Stimulated activated CD4-positive, alpha-beta T cell treated with anti-CD3 and anti-CD28 coated beads, Interleukin-12 subunit alpha, Interleukin-12 subunit beta, amount 100 ng/mL, for 24 hours (primary cell): ENCODE measurements at regions not wholly inside any gene's neighbourhood (a gene's known extent, or its start where the extent isn't known, plus 50 kb on each side); places are given as distances from the start of the nearest gene placed in this dataset.
"Not testable (repeated sequence)": the region's sequence is repeated elsewhere in the genome, so short reads cannot be mapped to it uniquely, and the experiment has no call there.

Experiments used
- DNase-seq, 2 experiments: peaks; one replicate each; pipeline ENCODE4 v3.0.0-alpha.2; 2020; ENCODE audit warnings: low read depth in 2 of 2

DNA sequence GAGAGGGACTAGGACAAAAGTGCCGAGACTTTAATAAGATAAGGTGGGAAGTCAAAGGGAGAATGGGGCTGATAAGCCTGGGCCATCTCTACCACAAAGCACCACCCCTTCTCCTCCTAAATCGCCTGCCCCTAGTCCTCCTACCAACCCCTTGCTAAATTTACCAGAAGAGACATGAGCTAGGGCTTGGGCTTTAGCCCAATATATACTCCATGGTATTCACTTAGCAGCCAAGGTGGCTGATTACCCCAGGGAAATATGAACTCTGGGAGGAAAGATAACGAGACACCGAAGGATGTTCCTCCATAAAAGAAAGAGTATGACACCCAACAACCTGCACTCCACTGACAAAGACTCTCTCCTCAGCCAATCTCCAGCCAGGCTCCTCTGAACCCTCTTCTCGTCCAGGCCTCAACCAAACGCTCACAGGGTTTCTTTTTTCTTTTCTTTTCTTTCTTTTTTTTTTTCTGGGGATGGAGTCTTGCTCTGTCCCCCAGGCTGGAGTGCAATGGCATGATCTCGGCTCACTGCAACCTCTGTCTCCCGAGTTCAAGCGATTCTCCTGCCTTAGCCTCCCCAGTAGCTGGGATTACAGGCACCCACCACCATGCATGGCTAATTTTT lies 610.2 kb downstream of the UQCRFS1 start:
- no peak for DNase-seq

DNA sequence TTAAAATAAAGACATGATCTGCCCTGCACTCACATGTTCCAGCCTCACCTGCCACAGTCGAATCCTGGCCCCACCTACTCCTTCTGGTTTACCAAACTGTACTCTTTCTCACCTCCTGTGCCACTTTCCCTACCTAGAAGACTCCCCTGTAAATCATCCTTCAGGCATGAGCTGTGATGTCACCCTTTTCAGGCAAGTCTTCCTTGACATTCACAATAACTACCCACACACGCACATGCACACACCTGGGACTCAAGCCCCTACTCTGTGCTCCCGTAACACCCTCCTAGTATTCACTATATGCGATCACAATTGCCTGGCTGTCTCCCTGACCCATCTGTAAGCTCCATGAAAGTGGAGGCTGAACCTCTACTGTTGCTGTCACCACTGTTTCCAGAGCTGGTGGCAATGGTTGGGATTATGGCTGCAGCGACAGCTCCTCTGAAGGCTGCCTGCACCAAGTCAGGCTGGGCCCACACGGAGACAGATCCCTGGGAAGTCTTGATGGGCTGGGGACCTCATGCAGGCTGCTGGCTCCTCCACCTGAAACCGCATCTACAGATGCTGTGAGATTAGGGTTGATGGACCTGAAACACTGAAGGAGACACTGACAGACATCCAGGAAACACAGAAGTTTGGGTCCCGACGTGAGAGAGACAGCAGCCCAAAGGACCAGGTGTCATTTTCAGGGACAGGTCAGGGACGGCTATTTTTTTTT lies 611.1 kb downstream of the UQCRFS1 start:
- no peak for DNase-seq

DNA sequence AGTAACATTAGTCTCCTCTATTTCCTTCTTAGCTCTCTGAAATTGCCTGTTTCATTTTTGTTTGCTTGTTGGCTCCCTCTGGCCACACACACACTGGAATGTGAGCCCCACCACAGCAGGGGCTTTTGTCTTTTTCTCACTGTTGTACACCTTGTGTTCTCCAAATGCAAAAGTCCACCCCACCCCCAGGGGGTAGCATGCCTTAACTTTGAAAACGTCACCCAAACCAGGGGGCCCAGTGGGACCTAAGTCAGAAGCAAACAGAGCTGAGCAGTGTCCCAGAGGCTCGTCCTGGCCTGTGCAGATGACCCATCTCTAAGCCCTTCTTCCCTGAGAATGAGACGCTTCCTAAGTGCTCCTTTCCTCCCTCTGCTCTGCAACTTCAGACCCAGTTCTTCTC lies 614.1 kb downstream of the UQCRFS1 start:
- DNase-seq = no peak

DNA sequence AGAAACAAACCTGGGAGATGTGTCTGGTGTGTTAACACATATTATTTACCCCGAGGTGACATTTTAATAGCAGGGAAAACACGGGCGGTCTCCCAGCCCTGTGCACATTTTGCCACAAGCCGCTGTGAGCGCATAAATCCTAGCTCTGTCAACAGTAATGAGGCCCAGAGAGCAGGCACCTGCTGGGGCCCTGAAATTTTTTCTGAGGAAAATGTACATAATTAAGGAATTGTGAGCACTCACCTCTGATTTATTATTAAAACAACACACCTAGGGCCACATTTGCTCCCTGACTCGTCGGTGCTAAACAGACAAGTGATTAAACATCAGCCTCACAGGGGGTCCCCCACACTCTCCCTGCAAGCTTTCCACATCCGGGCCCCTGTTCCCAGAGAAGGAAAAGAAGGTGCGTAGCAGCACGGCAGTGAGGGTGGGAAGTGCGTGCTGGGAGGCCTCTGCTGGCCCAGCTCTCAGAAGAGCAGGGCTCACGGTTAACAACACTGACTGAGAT lies 616.3 kb downstream of the UQCRFS1 start:
- no peak for DNase-seq

DNA sequence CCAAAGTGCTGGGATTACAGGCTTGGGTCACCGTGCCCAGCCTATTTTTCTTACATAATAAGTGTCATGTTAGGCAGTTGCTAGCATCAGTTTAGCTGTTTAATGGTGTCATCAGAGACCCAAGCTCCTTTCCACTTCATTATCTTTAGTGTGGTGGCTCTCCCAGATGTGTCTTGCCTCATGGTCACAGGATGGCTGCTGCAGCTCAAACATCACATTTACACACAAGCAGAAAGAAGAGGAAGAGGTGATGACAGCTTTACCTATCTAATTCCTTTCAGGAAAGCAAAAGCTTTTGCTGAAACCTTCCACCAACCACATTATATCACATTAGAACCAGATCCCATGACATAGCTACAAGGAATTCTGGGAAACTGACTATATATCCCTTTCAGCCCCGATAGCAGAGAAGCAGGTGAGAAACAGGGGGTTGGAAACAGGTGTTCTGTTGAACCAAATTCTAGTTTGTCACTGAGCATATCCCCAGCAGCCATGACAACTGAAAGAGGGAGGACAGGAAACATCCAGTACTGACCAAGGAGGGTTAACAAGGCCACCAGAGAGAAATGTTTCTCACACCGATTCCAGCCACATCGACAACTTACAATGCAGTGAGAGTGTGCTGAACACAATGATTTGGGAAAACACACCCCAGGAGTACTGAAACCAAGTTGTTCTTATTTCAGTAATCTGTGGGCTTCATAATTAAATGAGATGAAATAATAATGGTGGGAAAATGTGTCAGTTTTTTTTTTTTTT lies 617.0 kb downstream of the UQCRFS1 start:
- DNase-seq = no peak

DNA sequence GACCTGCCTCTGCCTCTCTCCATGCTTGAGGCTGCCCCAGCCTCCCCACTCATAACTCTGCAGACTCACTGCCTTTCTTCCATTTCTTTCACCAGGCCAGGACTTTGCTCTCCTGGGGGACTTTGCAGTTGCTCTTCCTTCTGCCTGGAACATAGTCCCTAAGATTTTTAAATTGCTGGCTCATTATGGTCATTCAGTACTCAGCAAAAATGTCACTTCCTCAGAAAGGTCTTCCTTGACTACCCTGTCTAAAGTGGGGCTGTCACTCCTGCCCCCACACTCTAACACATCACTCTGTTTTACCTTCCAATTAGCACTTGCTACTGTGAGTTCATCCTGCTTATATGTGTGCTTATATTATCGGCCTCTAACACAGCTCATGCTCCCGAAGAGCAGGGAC lies 618.2 kb downstream of the UQCRFS1 start:
- DNase-seq = no peak

DNA sequence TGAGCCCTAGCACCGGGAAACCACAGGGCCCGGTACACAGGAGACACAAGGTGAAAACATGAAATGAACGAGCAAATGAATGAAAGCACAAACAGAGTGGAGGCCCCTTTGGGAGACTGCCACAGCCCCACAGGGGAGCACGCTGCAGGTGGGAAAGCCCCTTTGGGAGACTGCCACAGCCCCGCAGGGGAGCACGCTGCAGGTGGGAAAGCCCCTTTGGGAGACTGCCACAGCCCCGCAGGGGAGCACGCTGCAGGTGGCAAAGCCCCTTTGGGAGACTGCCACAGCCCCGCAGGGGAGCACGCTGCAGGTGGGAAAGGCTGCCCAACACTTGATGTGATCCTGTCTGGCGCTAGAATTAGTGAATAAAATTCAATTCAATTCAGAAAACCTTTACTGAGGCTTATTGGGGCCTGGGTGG lies 623.0 kb downstream of the UQCRFS1 start:
- DNase-seq = not testable (repeated sequence)

DNA sequence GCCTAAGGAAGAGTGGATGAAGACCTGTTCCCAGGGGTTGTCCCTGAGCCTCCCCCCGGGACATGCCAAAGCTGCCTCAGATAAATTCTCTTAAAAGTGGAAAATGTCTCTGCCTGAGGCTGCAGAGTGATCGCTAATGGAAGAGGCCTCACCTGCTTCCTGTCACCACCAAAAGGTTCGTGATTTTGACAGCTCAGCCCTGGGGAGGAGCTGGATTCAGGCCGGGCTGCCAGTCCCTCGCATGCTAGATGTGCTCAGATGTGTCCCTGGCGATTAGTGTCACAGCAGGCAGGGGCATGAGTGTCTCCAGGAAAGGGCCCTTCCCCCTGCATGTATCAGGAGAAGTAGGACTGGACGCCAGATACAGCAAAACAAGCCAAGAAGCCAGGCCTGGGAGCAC lies 626.5 kb downstream of the UQCRFS1 start:
- DNase-seq = no peak

DNA sequence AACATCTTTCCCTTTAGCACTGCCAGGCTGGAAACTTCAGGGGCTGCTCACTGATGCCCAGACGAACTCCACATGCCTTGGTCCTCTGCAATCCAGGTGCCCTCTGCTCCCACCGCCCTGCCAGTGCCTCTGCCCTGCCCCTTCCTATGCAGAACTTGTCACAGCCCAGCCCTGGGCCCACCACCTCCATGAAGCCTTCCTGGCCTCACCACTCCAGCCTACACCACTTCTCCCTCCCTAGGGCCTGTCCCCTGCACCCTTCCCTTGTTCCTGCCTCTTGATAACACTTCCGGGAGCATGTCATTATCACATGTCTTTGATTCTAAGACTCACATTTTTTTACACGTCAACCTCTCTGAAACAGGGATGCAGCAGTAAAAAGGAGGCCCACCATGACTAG lies 627.2 kb downstream of the UQCRFS1 start:
- DNase-seq = no peak

DNA sequence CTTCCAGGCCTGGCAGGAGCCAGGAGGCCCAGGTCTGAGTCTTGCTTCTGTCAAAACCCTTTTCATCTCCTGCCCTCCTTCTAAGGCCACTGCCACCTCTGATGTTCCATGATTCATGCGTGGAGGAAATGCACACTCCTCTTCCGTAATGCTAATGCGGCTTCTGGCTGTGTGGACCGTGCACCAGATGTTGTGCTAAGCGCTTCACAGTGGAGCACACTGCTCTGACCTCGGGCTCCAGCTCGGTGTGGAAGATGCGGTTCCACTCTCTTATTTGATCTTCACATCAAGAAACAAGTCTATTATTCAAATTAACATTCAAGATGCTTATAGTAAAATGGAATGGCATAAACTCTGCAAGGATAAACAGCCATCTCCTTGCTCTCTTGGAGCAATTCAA lies 629.2 kb downstream of the UQCRFS1 start:
- no peak for DNase-seq

DNA sequence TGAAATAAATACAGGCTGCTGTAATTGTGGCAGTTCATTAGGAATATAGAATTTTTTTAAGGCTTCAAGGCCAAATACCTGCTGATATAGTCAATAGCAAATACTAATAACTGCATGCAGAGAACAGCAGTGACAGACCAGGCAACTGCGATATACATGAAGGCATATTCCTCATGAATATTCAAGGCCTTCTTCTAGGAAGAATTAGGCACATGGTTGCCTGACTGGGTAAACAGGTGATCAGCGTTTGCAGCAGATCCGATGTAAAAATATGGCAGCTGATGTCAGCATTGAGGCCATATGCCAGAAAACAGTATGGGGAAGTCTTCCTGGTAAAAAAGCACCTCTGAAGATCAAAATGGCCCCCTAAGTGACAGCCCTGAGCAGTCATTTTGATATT lies 629.7 kb downstream of the UQCRFS1 start:
- no peak for DNase-seq

DNA sequence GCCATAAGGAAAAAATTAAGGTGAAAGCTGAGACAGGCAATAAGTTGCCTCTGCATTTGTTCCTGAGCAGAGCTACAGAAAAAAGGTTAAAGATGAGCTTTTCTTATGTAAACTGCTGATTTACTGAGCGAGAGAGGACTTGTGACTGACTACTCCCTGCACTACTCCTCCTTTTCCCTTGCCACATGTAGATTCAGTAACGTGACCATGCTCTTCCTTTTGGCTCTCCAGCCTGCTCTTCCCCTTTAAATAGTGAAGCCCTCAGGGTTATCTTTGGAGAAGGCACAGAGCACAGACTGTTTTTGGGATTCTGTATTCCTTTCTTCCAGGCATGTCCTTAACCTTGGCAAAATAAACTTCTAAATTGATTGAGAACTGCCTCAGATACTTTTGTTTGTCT lies 630.2 kb downstream of the UQCRFS1 start:
- no peak for DNase-seq

DNA sequence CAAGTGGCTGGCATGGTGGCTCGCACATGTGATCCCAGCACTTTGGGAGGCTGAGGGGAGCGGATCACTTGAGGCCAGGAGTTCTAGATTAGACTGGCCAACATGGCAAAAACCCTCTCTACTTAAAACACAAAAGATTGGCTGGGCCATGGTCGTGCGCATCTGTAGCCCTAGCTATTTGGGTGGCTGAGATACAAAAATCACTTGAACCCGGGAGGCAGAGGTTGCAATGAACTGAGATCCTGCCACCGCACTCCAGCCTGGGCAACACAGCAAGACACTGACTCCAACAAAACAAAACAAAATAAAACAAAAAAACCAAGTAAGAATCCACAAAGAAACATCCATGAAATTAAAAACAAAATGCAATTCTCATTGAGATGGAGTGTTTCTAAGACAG lies 630.6 kb downstream of the UQCRFS1 start:
- no peak for DNase-seq

DNA sequence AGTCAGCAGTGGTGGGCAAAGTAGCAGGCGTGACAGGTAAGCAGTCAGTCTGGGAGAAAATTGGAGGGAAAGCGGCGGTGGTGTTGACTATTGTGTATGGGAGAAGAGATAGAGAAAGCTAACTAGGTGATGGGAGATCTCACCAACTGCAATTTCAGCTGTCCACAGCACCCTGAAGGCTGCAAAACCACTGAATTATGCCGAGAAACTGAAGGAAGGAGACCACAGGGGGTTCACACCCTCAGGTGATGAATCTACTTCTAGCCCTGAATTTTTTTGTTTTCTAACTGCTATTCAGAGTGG lies 631.5 kb downstream of the UQCRFS1 start:
- DNase-seq = no peak

DNA sequence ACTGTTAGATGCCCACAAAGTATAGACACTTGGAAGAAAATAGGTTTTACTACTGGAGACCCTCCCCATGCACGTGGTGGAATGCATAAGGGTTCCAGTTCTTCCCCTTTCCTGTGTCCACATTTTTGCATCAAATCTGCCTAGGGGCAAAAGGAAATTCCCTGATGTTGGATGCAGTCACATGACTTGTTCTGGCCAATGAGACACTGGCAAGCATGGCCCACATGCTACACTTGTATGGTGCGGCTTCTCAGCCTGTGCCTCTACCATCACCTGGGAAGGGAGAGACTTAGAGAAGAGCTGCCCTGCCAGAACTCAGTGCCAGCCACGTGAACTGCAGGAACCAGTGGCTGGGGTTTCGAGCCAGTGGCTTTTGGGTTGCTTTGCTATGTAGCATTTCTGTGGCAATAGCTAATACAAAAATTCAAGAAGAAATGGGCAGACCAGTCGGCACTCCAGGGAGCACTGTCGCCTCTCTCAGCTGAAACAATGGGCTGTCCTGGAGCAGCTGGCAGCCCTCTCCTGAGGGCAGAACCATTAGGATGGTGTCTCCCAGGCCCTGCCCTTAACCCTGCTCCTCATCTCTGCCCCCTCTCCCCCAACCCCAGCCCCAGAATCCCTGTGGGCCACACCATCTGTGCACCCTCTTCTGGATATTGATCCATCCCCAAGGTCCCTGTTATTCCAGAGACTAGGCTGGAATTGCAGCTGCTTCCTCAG lies 634.0 kb downstream of the UQCRFS1 start:
- DNase-seq = no peak

DNA sequence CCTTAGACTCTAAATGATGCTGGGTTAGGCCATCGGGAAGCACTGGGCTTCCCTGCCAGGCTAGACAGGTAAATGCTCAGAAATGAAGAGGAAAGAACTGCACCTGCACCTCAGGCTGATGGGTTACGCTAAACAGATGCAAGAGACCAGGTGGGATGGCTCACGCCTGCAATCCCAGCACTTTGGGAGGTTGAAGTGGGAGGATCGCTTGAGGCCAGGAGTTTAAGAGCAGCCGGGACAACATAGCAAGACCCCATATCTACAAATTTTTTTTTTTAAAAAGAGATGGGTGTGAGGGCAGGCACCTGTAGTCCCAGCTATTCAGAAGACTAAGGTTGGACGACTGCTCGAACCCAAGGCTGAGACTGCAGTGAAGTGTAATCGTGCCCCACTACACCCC lies 634.7 kb downstream of the UQCRFS1 start:
- no peak for DNase-seq

DNA sequence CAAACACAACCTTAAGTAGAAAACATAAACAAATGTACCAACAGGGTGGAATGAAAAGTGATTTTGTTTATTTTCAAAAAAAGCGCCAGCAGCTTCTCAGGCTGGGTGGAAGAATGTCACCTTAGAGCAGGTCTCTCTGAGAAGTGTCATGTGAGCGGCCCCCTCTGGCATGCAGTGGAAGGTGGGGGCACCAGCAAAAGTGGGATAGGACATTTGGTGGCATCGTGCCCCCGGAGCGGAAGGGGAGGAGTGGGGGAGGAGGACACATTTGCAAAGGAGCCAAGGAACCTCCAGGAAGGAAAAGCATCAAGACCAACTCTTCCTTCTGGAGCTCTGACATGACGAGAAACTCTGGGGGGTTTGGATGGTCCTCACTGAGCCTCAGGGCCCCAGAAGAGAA lies 635.3 kb downstream of the UQCRFS1 start:
- no peak for DNase-seq

DNA sequence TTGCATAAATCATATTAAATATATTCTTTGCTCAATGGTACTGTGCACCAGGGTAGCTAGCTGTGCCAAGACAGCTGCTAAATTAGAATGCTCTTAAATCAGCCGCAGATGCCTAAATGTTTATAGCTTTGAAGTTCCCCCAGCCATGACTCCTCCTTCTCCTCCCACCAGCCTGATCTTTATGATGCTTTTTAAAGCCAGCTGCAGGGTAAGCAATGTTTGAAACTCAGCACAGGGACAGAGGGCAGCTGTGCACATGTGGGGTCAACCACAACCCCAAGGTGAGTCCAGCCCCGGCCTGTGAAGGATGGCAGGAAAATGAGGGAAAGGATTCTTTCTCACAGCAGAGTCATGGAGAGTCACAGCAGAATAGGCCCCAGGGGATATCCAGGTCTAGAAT lies 635.7 kb downstream of the UQCRFS1 start:
- DNase-seq = no peak

DNA sequence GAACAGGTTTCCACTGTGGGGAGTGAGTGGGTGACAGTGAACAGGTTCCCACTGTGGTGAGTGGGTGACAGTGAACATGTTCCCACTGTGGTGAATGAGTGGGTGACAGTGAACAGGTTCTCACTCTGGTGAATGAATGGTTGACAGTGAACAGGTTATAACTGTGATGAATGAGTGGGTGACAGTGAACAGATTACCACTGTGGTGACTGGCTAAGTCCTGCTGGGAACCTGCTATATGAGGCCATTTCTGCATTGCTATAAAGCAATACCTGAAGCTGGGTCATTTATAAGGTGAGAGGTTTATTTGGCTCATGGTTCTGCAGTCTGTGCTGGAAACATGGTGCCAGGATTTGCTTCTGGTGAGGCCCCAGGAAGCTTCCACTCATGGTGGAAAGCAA lies 637.1 kb downstream of the UQCRFS1 start:
- no peak for DNase-seq

DNA sequence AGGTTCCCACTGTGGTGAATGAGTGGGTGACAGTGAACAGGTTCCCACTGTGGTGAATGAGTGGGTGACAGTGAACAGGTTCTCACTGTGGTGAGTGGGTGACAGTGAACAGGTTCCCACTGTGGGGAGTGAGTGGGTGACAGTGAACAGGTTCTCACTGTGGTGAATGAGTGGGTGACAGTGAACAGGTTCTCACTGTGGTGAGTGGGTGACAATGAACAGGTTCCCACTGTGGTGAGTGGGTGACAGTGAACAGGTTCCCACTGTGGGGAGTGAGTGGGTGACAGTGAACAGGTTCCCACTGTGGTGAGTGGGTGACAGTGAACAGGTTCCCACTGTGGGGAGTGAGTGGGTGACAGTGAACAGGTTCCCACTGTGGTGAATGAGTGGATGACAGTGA lies 637.6 kb downstream of the UQCRFS1 start:
- DNase-seq = not testable (repeated sequence)

DNA sequence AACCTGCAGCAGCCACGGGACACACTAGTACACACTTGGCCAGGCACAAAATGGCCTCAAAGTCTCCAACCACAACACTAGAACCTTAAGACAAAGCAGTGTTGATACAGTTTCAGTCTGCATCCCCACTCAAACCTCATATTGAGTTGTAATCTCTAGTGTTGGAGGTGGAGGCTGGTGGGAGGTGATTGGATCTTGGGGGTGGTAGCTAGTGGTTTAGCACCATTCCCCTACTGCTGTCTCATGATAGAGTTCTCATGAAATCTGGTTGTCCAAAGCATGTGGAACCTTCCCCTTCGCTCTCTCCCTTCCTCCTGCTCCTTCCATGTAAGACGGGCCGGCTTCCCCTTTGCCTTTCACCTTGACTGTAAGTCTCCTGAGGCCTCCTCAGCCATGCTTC lies 638.7 kb downstream of the UQCRFS1 start:
- no peak for DNase-seq
